ENCODE measurements at regions not wholly inside any gene's neighbourhood (a gene's known extent, or its start where the extent isn't known, plus 50 kb on each side); places are given as distances from the start of the nearest gene placed in this dataset.
"Not testable (repeated sequence)": the region's sequence is repeated elsewhere in the genome, so short reads cannot be mapped to it uniquely, and the experiment has no call there.

- Histone ChIP-seq H3K27ac (ENCODE audit: insufficient read depth, low read depth, low read length, poor library complexity, severe bottlenecking) (no peak overlapping the region), H3K9me3 (ENCODE audit: control insufficient read depth, low read length) (no peaks in the 10 kb centered on the region)
- 94 to 98% methylated on average over 8 of the region's 8 CpGs for WGBS, 2 experiments
Observed at GRCh38 chr4:144845411-144845810, 199.5 kb downstream of the HHIP start.

GRCh38 chr4:144851948-144852347, 206.0 kb downstream of the HHIP start:
- H3K27me3 ChIP-seq (ENCODE audit: control insufficient read depth, insufficient read depth, low read length, poor library complexity, severe bottlenecking): no peaks in the 10 kb centered on the region

More at GRCh38 chr4:144845411-144845810, 199.5 kb downstream of the HHIP start:
- H3K4me1 ChIP-seq (ENCODE audit: control insufficient read depth, insufficient read depth, low read length): no peaks in the 10 kb centered on the region
- H3K27me3 ChIP-seq (ENCODE audit: control insufficient read depth, insufficient read depth, low read length, poor library complexity, severe bottlenecking): no peaks in the 10 kb centered on the region
- no peaks in the 10 kb centered on the region for H3K36me3 ChIP-seq (ENCODE audit: control insufficient read depth, insufficient read depth, low read length)
- no peak overlapping the region for H3K4me3 ChIP-seq (ENCODE audit: insufficient read depth, low read depth, low read length)

GRCh38 chr4:144861471-144861870, 215.5 kb downstream of the HHIP start:
- 96% methylated on average over 11 of the region's 11 CpGs for WGBS, 2 experiments
- Histone ChIP-seq H3K27ac (ENCODE audit: insufficient read depth, low read depth, low read length, poor library complexity, severe bottlenecking) (no peak overlapping the region), H3K4me1 (ENCODE audit: control insufficient read depth, insufficient read depth, low read length) (no peaks in the 10 kb centered on the region), H3K36me3 (ENCODE audit: control insufficient read depth, insufficient read depth, low read length) (no peaks in the 10 kb centered on the region), H3K27me3 (ENCODE audit: control insufficient read depth, insufficient read depth, low read length, poor library complexity, severe bottlenecking) (no peaks in the 10 kb centered on the region), H3K9me3 (ENCODE audit: control insufficient read depth, low read length) (no peaks in the 10 kb centered on the region), H3K4me3 (ENCODE audit: insufficient read depth, low read depth, low read length) (no peak overlapping the region)

More at GRCh38 chr4:144851948-144852347, 206.0 kb downstream of the HHIP start:
- 83% methylated on average over 2 to 3 of the region's 3 CpGs for WGBS, 2 experiments
- Histone ChIP-seq H3K9me3 (ENCODE audit: control insufficient read depth, low read length) (no peaks in the 10 kb centered on the region), H3K27ac (ENCODE audit: insufficient read depth, low read depth, low read length, poor library complexity, severe bottlenecking) (no peak overlapping the region), H3K36me3 (ENCODE audit: control insufficient read depth, insufficient read depth, low read length) (no peaks in the 10 kb centered on the region), H3K4me3 (ENCODE audit: insufficient read depth, low read depth, low read length) (no peak overlapping the region), H3K4me1 (ENCODE audit: control insufficient read depth, insufficient read depth, low read length) (no peaks in the 10 kb centered on the region)

- Histone ChIP-seq H3K36me3 (ENCODE audit: control insufficient read depth, insufficient read depth, low read length) (no peaks in the 10 kb centered on the region), H3K27me3 (ENCODE audit: control insufficient read depth, insufficient read depth, low read length, poor library complexity, severe bottlenecking) (no peaks in the 10 kb centered on the region), H3K9me3 (ENCODE audit: control insufficient read depth, low read length) (no peaks in the 10 kb centered on the region), H3K4me1 (ENCODE audit: control insufficient read depth, insufficient read depth, low read length) (no peaks in the 10 kb centered on the region), H3K27ac (ENCODE audit: insufficient read depth, low read depth, low read length, poor library complexity, severe bottlenecking) (no peak overlapping the region), H3K4me3 (ENCODE audit: insufficient read depth, low read depth, low read length) (no peak overlapping the region)
- 88 to 92% methylated on average over 2 of the region's 2 CpGs for WGBS, 2 experiments
Observed at GRCh38 chr4:144862210-144862609, 216.3 kb downstream of the HHIP start.

GRCh38 chr4:144864891-144865290, 218.9 kb downstream of the HHIP start:
- H3K9me3 ChIP-seq (ENCODE audit: control insufficient read depth, low read length); H3K4me3 ChIP-seq (ENCODE audit: insufficient read depth, low read depth, low read length); H3K27ac ChIP-seq (ENCODE audit: insufficient read depth, low read depth, low read length, poor library complexity, severe bottlenecking); H3K36me3 ChIP-seq (ENCODE audit: control insufficient read depth, insufficient read depth, low read length); H3K27me3 ChIP-seq (ENCODE audit: control insufficient read depth, insufficient read depth, low read length, poor library complexity, severe bottlenecking); H3K4me1 ChIP-seq (ENCODE audit: control insufficient read depth, insufficient read depth, low read length): not testable (repeated sequence)

- 100% methylated on average over 2 of the region's 2 CpGs; no CpG with 5 or more reads in 1 of the 2 experiments for WGBS, 2 experiments
- Histone ChIP-seq H3K4me3 (ENCODE audit: insufficient read depth, low read depth, low read length) (no peak overlapping the region), H3K4me1 (ENCODE audit: control insufficient read depth, insufficient read depth, low read length) (no peaks in the 10 kb centered on the region), H3K27me3 (ENCODE audit: control insufficient read depth, insufficient read depth, low read length, poor library complexity, severe bottlenecking) (no peaks in the 10 kb centered on the region), H3K27ac (ENCODE audit: insufficient read depth, low read depth, low read length, poor library complexity, severe bottlenecking) (no peak overlapping the region), H3K36me3 (ENCODE audit: control insufficient read depth, insufficient read depth, low read length) (no peaks in the 10 kb centered on the region), H3K9me3 (ENCODE audit: control insufficient read depth, low read length) (no peaks in the 10 kb centered on the region)
Observed at GRCh38 chr4:144868309-144868708, 222.4 kb downstream of the HHIP start.

- Histone ChIP-seq H3K27me3 (ENCODE audit: control insufficient read depth, insufficient read depth, low read length, poor library complexity, severe bottlenecking) (no peaks in the 10 kb centered on the region), H3K4me3 (ENCODE audit: insufficient read depth, low read depth, low read length) (no peak overlapping the region), H3K4me1 (ENCODE audit: control insufficient read depth, insufficient read depth, low read length) (no peaks in the 10 kb centered on the region), H3K9me3 (ENCODE audit: control insufficient read depth, low read length) (no peaks in the 10 kb centered on the region), H3K27ac (ENCODE audit: insufficient read depth, low read depth, low read length, poor library complexity, severe bottlenecking) (no peak overlapping the region), H3K36me3 (ENCODE audit: control insufficient read depth, insufficient read depth, low read length) (no peaks in the 10 kb centered on the region)
- 94 to 96% methylated on average over 10 of the region's 10 CpGs for WGBS, 2 experiments
Observed at GRCh38 chr4:144872508-144873225, 225.3 kb downstream of the ANAPC10 start.

GRCh38 chr4:144873226-144873990, 224.6 kb downstream of the ANAPC10 start:
- H3K27me3 ChIP-seq (ENCODE audit: control insufficient read depth, insufficient read depth, low read length, poor library complexity, severe bottlenecking): no peaks in the 10 kb centered on the region
- no peaks in the 10 kb centered on the region for H3K4me1 ChIP-seq (ENCODE audit: control insufficient read depth, insufficient read depth, low read length)
- WGBS, 2 experiments: 89 to 91% methylated on average over 2 of the region's 3 CpGs
- H3K4me3 ChIP-seq (ENCODE audit: insufficient read depth, low read depth, low read length): no peak overlapping the region
- H3K36me3 ChIP-seq (ENCODE audit: control insufficient read depth, insufficient read depth, low read length): no peaks in the 10 kb centered on the region
- H3K27ac ChIP-seq (ENCODE audit: insufficient read depth, low read depth, low read length, poor library complexity, severe bottlenecking): no peak overlapping the region
- H3K9me3 ChIP-seq (ENCODE audit: control insufficient read depth, low read length): no peaks in the 10 kb centered on the region

- no peak overlapping the region for H3K4me3 ChIP-seq (ENCODE audit: insufficient read depth, low read depth, low read length)
- no peak overlapping the region for H3K27ac ChIP-seq (ENCODE audit: insufficient read depth, low read depth, low read length, poor library complexity, severe bottlenecking)
- 92 to 94% methylated on average over 3 of the region's 3 CpGs for WGBS, 2 experiments
- H3K9me3 ChIP-seq (ENCODE audit: control insufficient read depth, low read length): no peaks in the 10 kb centered on the region
- H3K27me3 ChIP-seq (ENCODE audit: control insufficient read depth, insufficient read depth, low read length, poor library complexity, severe bottlenecking): no peaks in the 10 kb centered on the region
- H3K36me3 ChIP-seq (ENCODE audit: control insufficient read depth, insufficient read depth, low read length): no peaks in the 10 kb centered on the region
- no peaks in the 10 kb centered on the region for H3K4me1 ChIP-seq (ENCODE audit: control insufficient read depth, insufficient read depth, low read length)
Observed at GRCh38 chr4:144894573-144894972, 203.4 kb downstream of the ANAPC10 start.

- no peaks in the 10 kb centered on the region for H3K9me3 ChIP-seq (ENCODE audit: control insufficient read depth, low read length)
- no peaks in the 10 kb centered on the region for H3K4me1 ChIP-seq (ENCODE audit: control insufficient read depth, insufficient read depth, low read length)
- no peak overlapping the region for H3K27ac ChIP-seq (ENCODE audit: insufficient read depth, low read depth, low read length, poor library complexity, severe bottlenecking)
- H3K27me3 ChIP-seq (ENCODE audit: control insufficient read depth, insufficient read depth, low read length, poor library complexity, severe bottlenecking): no peaks in the 10 kb centered on the region
- 90 to 93% methylated on average over 3 of the region's 3 CpGs for WGBS, 2 experiments
- no peak overlapping the region for H3K4me3 ChIP-seq (ENCODE audit: insufficient read depth, low read depth, low read length)
- H3K36me3 ChIP-seq (ENCODE audit: control insufficient read depth, insufficient read depth, low read length): no peaks in the 10 kb centered on the region
Observed at GRCh38 chr4:144899393-144899792, 198.6 kb downstream of the ANAPC10 start.
